HG03565 (cell line): ENCODE measurements at regions not wholly inside any gene's neighbourhood (a gene's known extent, or its start where the extent isn't known, plus 50 kb on each side); places are given as distances from the start of the nearest gene placed in this dataset.

Experiments
- ATAC-seq: cut with Tn5 transposase; IDR thresholded peaks from one replicate; pipeline ENCODE4 v1.9.1; 2021; ENCODE audit warnings: mild to moderate bottlenecking, moderate library complexity; ENCODE audit not compliant: unreplicated experiment

DNA sequence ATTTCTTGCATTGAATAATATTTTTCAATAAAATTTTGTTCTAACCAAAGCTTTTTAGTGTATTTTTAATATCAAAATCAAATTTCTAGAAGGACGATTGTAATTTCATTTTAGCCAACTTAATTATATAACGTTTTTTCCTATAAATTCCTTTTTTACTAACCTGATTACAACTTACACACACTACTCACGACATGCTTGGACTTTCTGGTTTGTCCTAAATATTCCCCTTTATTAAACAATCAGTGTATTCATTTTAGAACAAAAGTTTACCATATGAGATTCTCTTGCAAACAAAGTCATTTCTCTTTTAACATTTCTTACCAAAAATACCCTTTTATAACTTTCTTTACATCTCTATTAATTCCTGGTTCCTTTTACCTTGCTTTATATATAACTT lies 173.7 kb downstream of the PWWP3B start:
- ATAC-seq = no peak

DNA sequence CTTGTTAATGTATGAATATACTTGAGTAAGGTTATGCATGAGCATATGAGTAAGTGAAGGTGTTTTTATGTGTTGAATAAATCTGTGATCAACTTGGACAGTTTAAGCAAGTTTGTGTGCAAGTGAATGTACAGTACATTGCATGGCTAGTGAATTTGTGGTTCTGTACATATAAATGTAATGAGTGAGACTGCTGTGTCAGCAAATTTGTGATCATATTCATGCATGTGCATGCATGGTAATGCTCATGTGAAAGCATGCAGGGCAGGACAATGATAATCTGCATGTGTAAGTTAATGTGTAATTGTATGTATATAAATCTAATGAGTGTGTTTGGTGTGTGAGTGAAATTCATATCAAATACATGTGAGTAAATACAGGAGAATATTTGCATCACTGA lies 188.5 kb downstream of the PWWP3B start:
- no peak for ATAC-seq

DNA sequence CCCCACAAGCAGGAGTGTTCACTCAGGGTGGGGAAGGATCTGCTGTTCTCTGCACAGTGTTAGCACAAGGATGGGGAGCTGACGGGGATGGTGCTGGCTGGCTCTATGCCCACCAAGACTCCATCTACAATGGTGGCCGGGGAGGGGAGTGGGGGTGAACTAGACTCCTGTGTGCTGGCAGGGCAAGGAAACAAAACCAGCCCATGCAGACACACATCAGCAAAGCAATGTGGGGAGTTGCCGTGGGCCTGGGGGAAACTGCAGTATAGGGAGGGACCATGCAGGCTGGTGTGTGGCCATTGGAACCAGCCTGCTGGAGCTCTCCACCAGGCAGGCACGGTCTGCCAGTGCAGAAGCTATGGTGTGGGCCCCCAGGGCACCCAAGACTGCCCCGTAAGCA lies 195.1 kb downstream of the PWWP3B start:
- no peak for ATAC-seq

DNA sequence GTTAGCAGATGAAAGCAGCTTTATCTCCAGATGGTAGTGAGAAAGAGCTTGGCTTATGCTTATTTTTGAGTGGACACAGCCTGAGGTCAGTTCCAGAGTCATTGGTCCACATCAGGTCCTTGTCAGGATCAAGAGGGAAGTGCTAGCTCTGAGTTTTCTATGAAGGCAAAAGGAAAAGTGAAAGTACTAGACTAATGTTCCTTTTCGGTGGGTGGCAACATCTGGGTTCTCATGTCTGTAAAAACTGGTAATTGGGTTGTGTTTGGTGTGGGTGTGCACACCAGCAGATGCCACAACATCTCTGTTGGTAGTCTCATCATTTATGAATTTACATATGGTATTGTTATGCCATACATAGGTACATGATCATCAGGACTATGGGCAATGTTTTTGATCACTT lies 210.5 kb downstream of the PWWP3B start:
- ATAC-seq = peak; percentile 82

DNA sequence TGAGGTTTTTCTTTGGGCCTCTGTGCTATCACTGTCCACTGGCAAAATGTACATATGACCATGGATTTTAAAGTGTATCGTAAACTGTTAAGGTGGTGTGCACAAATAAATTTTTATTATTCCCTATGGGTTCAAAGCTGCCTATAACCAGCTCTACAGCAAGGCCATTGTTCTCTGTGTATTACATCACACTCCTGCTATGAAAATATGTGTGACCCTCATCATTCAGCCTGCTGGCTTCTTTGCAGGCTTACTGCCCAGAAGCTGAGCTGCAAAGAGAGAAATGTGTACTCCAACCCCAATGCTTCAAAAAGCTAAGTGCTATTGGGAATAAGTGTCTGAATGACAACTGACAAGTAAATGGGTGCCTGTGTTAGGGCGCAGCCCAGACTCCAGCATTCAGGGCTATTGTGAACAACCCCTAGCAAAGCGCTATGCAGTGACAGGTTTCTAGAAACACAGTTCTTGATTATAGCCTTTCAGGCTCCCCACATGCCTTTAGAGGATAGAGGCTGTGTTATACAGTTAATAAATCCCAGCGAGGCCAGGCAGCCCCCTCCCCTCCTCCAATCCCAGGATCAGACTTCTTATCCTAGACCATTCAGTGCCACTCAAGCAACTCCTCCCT lies 220.4 kb upstream of the RADX start:
- no peak for ATAC-seq

DNA sequence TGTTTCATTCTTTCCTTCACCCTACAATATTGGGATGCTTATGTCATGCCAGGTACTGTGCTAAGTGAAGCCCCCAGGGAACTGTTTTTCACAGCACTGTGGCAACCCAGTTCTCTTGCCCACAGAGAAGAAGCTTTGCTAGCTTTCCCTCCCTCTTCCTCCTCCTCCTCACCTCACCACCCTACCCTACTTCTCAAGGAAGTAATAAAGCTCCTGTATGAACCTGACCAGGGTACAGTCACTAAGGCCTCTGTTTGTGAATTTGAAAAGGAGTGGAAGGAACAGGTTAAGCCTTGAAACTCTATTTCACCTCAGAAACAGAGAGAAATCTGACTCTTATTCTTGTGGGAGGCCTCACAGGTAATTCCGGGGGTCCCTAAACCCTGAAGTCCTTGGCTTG lies 219.4 kb upstream of the RADX start:
- ATAC-seq = no peak

DNA sequence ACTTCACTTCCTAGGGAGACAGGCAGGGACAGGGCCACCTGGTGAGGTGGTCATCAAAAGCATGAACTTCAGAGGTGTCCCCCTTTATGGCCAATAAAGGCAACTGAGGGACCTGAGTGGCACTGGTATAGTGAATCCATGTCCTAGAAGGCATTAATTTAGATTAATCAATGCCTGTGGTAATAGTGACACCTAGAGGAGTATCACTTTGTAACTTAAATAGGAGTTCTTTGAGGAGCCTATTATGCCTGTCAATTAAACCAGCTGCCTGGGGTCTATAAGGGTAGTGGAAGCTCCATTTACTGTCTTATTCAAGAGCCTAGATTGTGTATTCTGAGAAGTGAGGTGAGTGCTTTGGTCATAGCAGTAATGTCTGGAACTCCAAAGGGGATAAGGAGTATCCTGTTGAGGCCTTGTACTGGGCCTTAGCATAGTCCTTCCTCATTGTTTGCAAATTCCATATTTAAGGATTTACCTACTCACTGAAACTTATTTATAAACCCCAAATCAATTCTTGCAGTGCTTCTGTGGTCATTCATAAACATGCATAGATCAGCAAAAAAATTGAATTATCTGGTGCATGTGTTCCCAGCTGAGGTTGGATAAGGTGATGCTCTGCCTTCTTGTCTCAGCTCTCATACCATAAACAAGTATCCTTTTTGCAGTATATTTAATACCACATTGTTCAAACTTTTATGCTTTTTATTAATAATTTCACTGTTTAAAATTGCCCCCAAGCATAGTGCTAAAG lies 213.8 kb upstream of the RADX start:
- no peak for ATAC-seq

DNA sequence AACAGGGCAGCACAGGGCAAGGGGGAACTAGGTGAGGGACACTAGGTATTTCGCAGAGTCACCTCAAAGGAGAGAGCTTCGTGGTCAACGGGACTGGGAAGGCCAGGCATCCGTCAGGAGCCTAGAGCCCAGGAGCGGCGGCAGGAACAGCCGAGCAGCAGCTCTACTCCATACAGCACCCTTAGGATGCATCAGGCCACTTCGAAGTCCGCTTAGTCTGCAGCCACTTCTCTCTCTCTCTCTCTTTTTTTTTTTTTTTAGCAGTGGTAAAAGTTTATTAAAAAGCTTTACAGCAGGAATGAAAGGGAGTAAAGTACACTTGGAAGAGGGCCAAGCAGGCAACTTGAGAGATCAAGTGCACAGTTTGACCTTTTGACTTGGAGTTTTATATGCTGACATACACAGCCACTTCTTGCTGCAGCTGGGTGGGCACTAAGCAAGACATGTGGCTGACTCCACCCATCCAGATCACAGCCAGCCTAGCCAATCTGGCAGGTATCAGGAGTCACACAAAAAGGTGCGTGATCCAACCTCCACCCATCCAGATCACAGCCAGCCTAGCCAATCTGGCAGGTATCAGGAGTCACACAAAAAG lies 209.7 kb upstream of the RADX start:
- ATAC-seq = no peak

DNA sequence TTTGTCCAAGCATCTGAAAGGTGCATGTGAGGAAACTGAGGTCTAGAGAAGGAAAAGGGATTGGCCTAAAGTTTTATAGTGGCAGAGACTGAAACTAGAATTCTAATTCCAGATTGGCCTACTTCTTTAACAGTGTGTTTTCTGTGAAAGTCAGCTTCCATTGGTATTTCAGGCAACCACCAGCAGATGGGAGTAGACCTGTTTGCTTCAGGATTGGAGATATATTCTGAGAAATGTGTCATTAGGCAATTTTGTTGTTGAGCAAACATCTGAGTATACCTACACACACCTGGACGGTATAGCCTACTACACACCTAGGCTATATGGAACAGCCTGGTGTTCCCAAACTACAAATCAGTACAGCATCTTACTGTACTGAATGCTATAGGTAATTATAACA lies 207.3 kb upstream of the RADX start:
- no peak for ATAC-seq

DNA sequence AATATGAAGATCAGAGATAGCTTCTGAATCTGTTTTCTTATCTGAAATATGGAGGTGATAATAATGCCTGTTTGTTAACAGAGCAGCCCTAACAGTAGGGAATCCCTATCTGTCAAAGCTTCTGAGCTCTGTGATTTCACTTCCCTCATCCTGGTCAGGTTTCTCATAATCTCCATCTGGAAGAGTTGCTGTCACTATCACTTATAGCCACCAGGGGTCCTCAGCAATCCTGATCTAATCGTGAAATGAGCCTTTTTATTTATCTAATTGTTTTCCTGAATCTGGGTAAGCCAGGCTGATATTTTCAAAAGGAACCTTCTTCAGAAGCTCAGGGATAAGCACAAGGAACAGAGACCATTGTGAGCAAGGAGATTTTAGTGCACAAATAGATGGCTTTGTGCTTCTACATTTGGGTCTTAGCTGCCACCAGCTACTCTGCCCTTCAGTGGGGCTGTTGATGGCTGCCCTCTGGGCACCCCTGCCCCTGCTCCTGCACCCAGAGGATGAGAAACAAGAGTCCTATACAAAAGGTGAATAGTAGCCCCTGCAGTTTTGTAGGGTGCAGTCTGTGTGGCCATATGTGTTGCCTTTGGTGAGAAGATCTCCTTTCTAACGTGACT lies 196.4 kb upstream of the RADX start:
- ATAC-seq = peak; percentile 88

DNA sequence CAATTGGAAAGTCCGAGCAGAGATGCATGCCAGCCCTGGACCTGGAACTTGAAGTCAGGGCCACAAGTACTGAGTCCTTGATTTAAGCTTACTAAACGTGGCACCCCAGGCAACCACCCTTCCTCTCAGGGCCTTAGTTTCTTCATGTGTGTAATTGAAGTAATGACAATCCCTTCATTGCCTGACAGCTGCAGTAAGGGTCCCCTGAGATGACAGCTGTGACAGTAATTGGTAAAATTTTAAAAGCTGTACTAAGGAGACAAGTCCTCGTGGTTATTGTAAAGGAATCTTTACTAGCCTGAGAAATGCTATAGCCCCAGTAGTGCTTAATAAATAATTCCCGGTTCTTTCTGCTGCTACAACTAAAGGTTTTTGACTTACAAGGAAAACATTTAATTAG lies 175.1 kb upstream of the RADX start:
- ATAC-seq = no peak

DNA sequence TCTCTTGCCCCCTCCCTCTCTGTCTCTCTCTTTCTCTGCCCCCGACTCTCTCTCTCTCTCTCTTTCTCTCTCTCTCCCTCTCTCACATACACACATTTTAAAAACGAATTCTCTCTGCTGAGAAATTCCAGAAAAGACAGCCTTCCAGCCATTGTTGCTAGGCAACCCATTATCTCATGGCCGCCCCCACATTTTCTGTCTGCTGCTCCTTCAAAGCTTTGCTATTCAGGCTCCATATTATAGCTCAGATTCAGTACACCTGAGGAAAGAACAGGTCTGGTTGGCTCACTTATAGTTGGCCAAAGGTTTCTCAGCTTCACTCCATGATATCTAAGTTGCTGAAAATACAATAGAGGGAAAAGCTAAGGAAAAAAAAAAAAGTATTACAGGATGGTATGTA lies 174.4 kb upstream of the RADX start:
- no peak for ATAC-seq

DNA sequence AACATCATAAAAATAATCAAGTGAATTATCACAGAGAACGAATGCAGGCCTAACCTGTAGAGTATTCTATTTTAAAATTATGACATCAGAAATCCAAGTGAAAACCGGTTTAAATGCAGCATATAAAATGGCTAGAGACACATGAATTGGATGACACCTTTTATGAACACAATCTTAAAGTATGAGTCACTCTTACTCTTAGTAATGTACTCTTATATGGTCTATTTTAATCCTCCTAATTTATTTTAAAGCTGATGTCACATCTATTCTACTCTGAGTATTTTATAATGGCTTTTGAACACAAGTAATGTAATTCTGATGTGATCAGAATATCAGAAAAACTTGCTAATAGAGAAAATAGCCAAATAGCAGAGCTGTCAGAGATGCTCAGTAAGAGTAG lies 161.4 kb upstream of the RADX start:
- ATAC-seq = no peak

DNA sequence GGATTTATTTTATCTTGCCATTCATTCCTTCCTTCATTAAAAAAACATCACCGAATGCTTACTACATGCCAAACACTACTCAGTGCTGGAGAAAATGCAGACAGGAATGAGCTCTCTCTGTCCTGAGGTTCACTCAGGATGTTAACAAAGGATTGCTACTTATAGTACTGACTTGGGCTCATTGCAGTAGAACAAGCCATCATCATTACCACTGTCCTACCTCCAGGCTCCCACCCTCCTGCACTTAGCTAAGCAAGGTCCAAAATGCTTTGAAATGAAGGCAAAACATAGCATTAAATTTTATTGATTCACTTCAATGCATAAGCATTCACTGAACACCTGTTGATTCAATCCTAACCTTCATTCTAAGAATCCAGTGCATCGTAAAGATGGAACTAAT lies 159.8 kb upstream of the RADX start:
- ATAC-seq = no peak

DNA sequence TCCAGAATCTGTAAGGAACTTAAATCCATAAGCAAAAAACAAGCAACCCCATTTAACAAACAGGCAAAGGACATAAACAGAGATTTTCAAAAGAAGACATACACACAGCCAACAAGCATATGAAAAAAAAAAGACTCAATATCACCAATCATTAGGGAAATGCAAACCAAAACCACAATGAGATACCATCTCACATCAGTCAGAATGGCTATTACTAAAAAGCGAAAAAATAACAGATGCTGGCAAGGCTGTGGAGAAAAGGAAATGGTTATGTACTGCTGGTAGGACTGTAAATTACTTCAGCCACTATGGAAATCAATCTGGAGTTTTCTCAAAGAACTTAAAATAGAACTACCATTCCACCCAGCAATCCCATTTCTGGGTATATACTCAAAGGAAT lies 156.8 kb upstream of the RADX start:
- no peak for ATAC-seq

DNA sequence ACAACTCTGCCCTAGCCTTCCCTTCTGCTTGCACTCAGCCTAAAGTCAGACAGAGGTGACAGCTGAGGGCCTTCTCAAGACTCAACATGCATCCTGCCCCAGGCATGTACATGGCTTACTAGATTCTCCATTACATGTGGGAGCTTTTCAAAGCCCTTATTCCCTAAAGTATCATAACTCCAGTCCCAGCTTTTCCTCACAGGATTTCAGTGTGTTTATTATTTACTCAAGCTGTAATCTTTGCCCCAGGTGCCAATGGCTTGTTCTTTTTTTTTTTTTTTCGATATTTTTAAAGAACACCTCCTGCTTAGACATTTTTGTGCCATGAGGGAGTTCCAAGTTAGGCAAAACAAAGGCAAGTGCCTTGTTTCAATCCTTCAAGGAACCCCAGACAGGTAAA lies 154.0 kb upstream of the RADX start:
- no peak for ATAC-seq

DNA sequence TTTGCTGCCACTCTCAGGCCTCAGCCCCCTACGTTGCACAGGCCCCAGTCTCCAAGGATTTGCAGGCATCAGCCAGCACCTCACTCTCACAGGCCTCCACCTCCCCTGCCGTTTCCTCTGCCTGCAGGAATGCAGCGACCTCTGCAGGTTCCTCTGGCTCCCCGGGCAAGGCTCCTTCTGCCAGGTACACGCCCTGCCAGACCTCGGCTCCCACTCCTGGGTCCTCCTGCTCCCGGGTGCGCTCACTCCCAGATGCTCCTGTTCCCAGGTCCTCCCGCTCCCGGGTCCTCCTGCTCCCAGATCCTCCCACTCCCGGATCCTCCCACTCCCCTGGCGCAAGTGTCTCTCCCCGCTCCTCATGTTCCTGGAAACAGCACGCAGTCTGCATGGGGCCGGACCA lies 144.4 kb upstream of the RADX start:
- no peak for ATAC-seq

DNA sequence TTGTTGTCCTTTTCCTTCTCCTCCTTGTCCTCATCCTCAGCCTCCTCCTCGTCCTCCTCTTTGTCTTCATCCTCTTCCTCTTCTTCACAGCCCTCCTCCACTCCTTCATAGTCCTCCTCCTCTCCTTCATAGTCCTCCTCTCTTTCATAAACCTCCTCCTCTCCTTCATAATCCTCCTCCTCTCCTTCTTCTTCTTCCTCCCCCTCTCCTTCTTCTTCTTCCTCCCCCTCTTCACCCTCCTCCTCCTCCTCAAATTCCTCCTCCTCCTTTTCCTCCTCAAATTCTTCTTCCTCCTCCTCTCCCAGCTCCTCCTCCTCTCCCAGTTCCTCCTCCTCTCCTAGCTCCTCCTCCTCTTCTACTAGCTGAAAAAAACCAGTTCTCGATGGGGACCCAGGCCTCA lies 143.8 kb upstream of the RADX start:
- ATAC-seq = no peak

DNA sequence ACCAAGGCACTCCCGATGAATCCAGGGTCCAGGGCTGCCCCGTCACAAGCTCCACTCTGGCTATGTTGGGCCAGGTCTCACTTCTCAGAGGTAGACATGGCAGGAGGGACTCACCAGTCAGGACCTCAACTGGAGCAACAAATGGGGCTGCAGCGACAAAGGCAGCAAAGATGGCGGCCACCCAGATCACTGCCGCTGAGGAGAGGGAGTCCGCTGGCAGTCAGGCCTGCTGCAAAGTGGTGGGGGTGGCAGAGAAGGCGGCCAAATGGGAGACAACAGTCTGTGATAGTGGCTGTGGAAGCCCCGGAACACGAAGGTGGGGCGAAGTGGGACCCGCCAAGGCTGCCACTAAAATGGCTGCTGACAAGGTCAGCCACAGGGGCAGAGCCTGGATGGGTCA lies 143.3 kb upstream of the RADX start:
- no peak for ATAC-seq

DNA sequence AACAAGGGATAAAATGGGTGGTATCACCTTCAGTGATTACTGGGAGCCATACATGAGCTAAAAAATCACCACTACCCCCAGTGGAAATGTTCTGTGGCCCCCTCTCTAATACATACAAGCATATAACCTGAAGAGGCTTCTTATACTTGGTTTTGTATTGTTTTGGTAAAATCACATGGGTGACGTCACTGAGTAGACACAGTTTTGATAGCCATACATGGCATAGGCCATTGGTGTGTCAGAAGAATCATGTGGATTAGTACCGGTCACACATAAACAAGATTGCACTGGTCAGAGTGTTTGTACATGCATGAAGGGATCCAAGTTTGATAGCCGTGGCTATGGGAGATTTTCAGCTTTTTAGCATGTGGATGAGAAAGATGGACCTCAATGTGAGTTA lies 131.9 kb upstream of the RADX start:
- no peak for ATAC-seq

DNA sequence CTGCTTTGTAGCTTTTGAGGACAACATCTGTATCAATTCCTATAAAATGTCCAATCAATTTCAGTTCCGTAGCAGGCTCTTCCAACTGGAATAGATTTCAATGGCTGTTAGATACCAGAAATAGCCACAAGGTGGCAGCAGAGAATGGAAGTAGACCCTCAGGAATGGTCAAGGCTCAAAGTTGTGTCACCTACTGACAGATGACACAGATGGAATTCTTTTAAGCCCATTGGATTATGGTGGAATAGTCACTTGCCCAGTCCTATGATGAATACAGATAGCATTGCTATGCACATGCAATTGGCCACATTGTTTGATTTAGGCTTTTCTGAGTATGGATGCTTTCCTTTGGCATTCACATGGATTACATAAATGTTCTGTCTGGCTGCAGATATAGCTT lies 130.4 kb upstream of the RADX start:
- no peak for ATAC-seq

DNA sequence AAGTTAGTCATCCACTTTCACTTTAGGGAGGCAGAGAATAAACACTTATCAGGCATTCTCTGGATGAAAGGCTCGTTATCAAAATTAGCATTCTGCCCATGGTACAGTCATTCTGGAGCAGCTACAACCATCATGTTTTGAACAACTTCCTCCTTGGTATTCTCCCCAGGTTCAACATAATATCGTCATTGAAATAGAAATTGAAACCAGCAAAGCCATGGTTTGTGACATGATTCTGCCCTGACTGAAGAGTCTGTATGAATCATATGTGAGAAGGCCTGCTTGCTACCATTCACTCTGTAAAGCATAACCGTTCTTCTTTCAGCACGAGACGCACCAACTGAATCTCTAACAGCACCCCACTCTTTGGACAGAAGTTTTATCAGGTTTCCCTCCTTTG lies 127.5 kb upstream of the RADX start:
- ATAC-seq = peak; percentile 99
